HG03060 (cell line): ENCODE measurements at regions not wholly inside any gene's neighbourhood (a gene's known extent, or its start where the extent isn't known, plus 50 kb on each side); places are given as distances from the start of the nearest gene placed in this dataset.
"Not testable (repeated sequence)": the region's sequence is repeated elsewhere in the genome, so short reads cannot be mapped to it uniquely, and the experiment has no call there.

Source experiments
- ATAC-seq: cut with Tn5 transposase; IDR thresholded peaks from one replicate; pipeline ENCODE4 v1.9.1; 2021; ENCODE audit warnings: low read depth, moderate number of reproducible peaks; ENCODE audit not compliant: unreplicated experiment

- ATAC-seq = not testable (repeated sequence)
Observed at GRCh38 chr14:106344791-106345479, 818.6 kb downstream of the TMEM121 start.

GRCh38 chr14:106346084-106346483 is 819.7 kb downstream of the TMEM121 start:
- no peak for ATAC-seq

- no peak for ATAC-seq
Observed at GRCh38 chr14:106346534-106347290, 820.3 kb downstream of the TMEM121 start.

- ATAC-seq = no peak
Observed at GRCh38 chr14:106347291-106347778, 821.0 kb downstream of the TMEM121 start.

- no peak for ATAC-seq
Observed at GRCh38 chr14:106347890-106348755, 821.7 kb downstream of the TMEM121 start.

- not testable (repeated sequence) for ATAC-seq
Observed at GRCh38 chr14:106348873-106349540, 822.6 kb downstream of the TMEM121 start.

GRCh38 chr14:106349678-106350457 is 823.5 kb downstream of the TMEM121 start:
- ATAC-seq = not testable (repeated sequence)

- not testable (repeated sequence) for ATAC-seq
Observed at GRCh38 chr14:106355007-106355791, 828.8 kb downstream of the TMEM121 start.

- not testable (repeated sequence) for ATAC-seq
Observed at GRCh38 chr14:106355881-106356642, 829.7 kb downstream of the TMEM121 start.

GRCh38 chr14:106356643-106356930 is 830.2 kb downstream of the TMEM121 start:
- not testable (repeated sequence) for ATAC-seq

- ATAC-seq = not testable (repeated sequence)
Observed at GRCh38 chr14:106359157-106359887, 832.9 kb downstream of the TMEM121 start.

GRCh38 chr14:106365371-106365770 is 839.0 kb downstream of the TMEM121 start:
- ATAC-seq = not testable (repeated sequence)

GRCh38 chr14:106365894-106366293 is 839.5 kb downstream of the TMEM121 start:
- ATAC-seq = not testable (repeated sequence)

- not testable (repeated sequence) for ATAC-seq
Observed at GRCh38 chr14:106366971-106367370, 840.6 kb downstream of the TMEM121 start.

GRCh38 chr14:106369456-106369855 is 843.1 kb downstream of the TMEM121 start:
- ATAC-seq = not testable (repeated sequence)

- no peak for ATAC-seq
Observed at GRCh38 chr14:106372870-106373652, 846.7 kb downstream of the TMEM121 start.
